Uterus (tissue), 3 donors: ENCODE measurements at regions not wholly inside any gene's neighbourhood (a gene's known extent, or its start where the extent isn't known, plus 50 kb on each side); places are given as distances from the start of the nearest gene placed in this dataset.

Experiments used
- DNase-seq, 2 donors: peaks; one replicate each; pipeline ENCODE4 v3.0.0-alpha.2; 2019 to 2020
- H3K27ac ChIP-seq, 2 donors: fragments of 200-600 bp; sonication (generic); 1 replicate in 1 of 2; 2 replicates in 1 of 2; pipeline ENCODE4 v1.5.1; 2016 to 2018
- H3K27me3 ChIP-seq, 2 donors: fragments of 200-600 bp; sonication (generic); one replicate each; pipeline ENCODE4 v1.5.1; 2018 to 2019; ENCODE audit warnings: control low read depth in 1 of 2
- H3K36me3 ChIP-seq, 2 donors: fragments of 200-600 bp; sonication (generic); one replicate each; pipeline ENCODE4 v1.5.1; 2019; ENCODE audit warnings: control low read depth in 1 of 2
- H3K4me1 ChIP-seq, 2 donors: fragments of 200-600 bp; sonication (generic); one replicate each; pipeline ENCODE4 v1.5.1; 2018 to 2019; ENCODE audit warnings: control low read depth in 1 of 2
- H3K4me3 ChIP-seq, 2 donors: fragments of 200-600 bp; sonication (generic); 1 replicate in 1 of 2; 2 replicates in 1 of 2; pipeline ENCODE4 v1.5.1; 2018 to 2019; ENCODE audit warnings: mild to moderate bottlenecking in 1 of 2
- H3K9me3 ChIP-seq, 2 donors: fragments of 200-600 bp; sonication (generic); one replicate each; pipeline ENCODE4 v1.5.1; 2019; ENCODE audit warnings: control low read depth in 1 of 2
- POLR2A ChIP-seq, 2 donors: fragments of 450-650 bp; IDR thresholded peaks; one replicate each; pipeline ENCODE4 v1.6.1; 2016; ENCODE audit warnings: antibody characterized with exemption in 2 of 2, mild to moderate bottlenecking in 1 of 2, moderate library complexity in 1 of 2
- intact Hi-C: fragments of 100-400 bp; cut with DNase I; formaldehyde crosslinking; loops from one replicate; pipeline ENCODE4 v1.15.1; 2023; ENCODE audit warnings: low total_unique reads
- TF ChIP-seq, protein P1 (sequence below), 4 experiments: fragments of 200-600 bp in 2 of 4; fragments of 450-650 bp in 2 of 4; sonication (generic) in 2 of 4; IDR thresholded peaks; one replicate each; pipeline ENCODE4 v1.5.1; 2016 to 2019; ENCODE audit warnings: antibody characterized with exemption in 4 of 4, mild to moderate bottlenecking in 2 of 4, moderate library complexity in 1 of 4
- donor health status: DM: yes; HTN: yes; CAD: no.

DNA sequence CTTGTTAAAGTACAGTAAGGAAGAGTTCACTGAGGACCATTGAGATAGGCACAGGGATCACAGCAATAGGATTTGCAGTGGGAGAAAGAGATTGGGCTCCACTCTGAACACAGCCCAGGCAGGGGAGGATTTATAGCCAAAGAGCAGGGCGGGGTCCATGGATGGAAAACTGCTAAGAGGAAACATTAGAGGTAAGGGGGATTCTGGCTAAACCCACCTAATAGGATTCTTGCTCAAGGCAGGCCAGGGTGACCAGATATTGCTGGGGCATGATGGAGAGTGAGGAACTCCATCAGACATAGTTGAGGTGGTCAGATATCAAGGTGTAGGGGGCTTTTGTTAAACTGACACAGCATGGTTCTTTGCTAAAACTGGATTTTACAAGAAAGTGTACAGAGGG is 372.8 kb downstream of the NPHP4 start:
- no peak for DNase-seq
- Histone ChIP-seq H3K27ac (no peak overlapping the region), H3K4me1 (no peaks in the 10 kb centered on the region), H3K4me3 (no peak overlapping the region), H3K9me3 (no peaks in the 10 kb centered on the region), H3K36me3 (no peaks in the 10 kb centered on the region), H3K27me3 (no peaks in the 10 kb centered on the region)
- TF ChIP-seq POLR2A (IDR thresholded peaks at IDR 0.05): no peak
- TF ChIP-seq, protein P1, sequence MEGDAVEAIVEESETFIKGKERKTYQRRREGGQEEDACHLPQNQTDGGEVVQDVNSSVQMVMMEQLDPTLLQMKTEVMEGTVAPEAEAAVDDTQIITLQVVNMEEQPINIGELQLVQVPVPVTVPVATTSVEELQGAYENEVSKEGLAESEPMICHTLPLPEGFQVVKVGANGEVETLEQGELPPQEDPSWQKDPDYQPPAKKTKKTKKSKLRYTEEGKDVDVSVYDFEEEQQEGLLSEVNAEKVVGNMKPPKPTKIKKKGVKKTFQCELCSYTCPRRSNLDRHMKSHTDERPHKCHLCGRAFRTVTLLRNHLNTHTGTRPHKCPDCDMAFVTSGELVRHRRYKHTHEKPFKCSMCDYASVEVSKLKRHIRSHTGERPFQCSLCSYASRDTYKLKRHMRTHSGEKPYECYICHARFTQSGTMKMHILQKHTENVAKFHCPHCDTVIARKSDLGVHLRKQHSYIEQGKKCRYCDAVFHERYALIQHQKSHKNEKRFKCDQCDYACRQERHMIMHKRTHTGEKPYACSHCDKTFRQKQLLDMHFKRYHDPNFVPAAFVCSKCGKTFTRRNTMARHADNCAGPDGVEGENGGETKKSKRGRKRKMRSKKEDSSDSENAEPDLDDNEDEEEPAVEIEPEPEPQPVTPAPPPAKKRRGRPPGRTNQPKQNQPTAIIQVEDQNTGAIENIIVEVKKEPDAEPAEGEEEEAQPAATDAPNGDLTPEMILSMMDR (IDR thresholded peaks at IDR 0.05): no peak
- intact Hi-C loops: no loop called here

DNA sequence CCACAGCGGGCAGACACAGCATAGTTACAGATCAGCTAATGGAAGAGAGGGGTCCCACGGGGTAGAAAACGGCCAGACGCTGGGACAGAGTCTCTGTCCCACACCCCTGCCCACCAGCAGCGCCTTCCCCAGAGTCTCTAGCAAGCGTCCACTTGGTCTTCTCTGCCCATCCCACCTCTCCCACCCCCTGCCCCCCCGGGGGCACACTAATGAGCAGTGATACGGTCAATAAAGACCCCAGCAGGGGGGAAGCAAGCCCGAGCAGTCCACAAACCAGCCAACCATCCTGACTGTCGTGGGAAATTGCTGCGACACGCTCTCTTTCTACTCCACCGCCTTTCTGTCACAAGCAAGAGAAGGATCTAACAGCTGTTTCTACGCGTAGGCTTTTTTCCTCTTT is 374.7 kb downstream of the NPHP4 start:
- no peak for DNase-seq
- intact Hi-C loops: no loop called here
- H3K4me3 ChIP-seq: no peak overlapping the region
- no peaks in the 10 kb centered on the region for H3K9me3 ChIP-seq
- TF ChIP-seq, protein P1 (IDR thresholded peaks at IDR 0.05): no peak
- TF ChIP-seq POLR2A (IDR thresholded peaks at IDR 0.05): no peak
- no peaks in the 10 kb centered on the region for H3K36me3 ChIP-seq
- H3K27me3 ChIP-seq: no peaks in the 10 kb centered on the region
- no peak overlapping the region for H3K27ac ChIP-seq
- no peaks in the 10 kb centered on the region for H3K4me1 ChIP-seq

DNA sequence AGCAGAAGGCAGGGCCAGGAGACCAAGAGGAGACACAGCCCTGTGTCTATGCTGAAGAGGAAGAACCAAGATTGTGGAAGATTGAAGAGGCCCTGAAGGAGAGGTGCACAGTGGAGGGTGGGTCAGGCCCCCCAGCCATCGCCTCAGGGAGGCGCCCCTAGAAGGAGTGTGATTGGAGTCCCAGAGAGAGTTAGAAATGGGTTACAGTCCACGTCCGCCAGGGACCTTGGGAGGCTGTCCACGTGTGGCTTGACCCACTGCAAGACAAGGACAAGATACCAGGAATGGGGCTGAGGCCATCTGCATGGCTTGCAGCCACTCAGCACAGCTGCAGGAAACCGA is 375.1 kb downstream of the NPHP4 start:
- Histone ChIP-seq H3K4me3 (no peak overlapping the region), H3K9me3 (no peaks in the 10 kb centered on the region), H3K36me3 (no peaks in the 10 kb centered on the region), H3K4me1 (no peaks in the 10 kb centered on the region), H3K27me3 (no peaks in the 10 kb centered on the region), H3K27ac (no peak overlapping the region)
- TF ChIP-seq, protein P1 (IDR thresholded peaks at IDR 0.05): no peak
- no peak for TF ChIP-seq POLR2A (IDR thresholded peaks at IDR 0.05)
- intact Hi-C loops: no loop called here
- no peak for DNase-seq

DNA sequence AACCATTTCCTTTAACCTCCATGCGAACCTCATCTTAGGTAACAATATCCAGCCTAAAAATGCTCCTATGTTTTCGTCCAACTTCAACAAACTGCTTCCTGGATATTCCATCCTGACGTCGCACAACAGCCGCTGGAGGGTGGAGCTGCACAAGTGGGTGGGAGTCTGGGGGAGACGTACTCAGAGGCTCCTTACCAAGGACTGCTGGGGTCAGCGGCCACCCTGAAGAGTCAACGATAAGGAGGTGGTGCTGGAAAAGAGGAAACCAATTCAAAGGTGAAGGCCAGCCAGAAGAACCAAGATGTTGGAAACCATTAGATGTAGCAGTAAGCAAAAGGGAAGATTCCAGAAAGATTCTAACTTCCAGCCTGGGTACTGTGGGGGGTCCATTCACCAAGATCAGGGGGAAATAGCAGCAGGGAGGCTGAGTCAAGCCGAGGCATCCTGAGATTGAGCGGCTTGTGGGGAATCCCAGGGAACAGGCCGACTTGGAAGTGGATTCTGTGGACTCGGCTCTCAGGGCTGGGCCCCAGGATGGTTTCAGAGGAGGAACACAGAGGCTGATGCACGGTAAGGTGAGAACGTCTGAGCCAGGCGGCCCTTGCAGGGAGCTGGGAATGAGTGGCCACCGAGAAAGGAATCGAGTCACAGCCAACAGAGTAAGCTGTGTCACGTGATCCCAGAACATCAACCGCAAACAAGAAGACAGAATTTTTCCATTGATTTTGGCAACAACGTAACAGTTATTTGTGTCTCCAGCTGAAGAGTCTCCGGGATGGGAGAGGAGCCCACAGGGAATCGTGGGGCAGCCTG is 375.7 kb downstream of the NPHP4 start:
- H3K4me3 ChIP-seq: no peak overlapping the region
- intact Hi-C loops: no loop called here
- H3K27me3 ChIP-seq: no peaks in the 10 kb centered on the region
- TF ChIP-seq POLR2A (IDR thresholded peaks at IDR 0.05): no peak
- TF ChIP-seq, protein P1 (IDR thresholded peaks at IDR 0.05): no peak
- no peak for DNase-seq
- H3K36me3 ChIP-seq: no peaks in the 10 kb centered on the region
- H3K9me3 ChIP-seq: no peaks in the 10 kb centered on the region
- no peaks in the 10 kb centered on the region for H3K4me1 ChIP-seq
- H3K27ac ChIP-seq: no peak overlapping the region

DNA sequence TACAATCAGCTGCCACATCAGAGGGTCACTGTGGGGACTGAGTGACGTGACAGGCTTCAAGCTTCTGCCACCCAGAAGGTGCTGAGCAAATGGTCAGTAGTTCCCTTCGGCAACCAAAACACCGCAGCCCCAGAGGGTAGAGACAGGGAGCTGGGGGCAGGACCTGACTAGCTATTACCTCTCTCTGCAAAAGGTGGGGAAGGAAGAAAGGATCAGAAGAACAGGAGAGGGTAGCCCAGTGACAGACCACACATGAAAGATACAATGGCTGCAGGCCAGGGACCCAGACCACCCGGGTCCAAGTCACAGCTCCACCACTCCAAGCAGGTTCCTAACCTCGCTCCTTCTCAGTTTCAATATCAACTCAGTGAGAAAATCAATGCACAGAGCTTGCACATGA is 377.1 kb downstream of the NPHP4 start:
- H3K27ac ChIP-seq: no peak overlapping the region
- intact Hi-C loops: no loop called here
- no peaks in the 10 kb centered on the region for H3K36me3 ChIP-seq
- H3K27me3 ChIP-seq: no peaks in the 10 kb centered on the region
- no peaks in the 10 kb centered on the region for H3K9me3 ChIP-seq
- no peak for TF ChIP-seq POLR2A (IDR thresholded peaks at IDR 0.05)
- TF ChIP-seq, protein P1 (IDR thresholded peaks at IDR 0.05): no peak
- no peak for DNase-seq
- H3K4me1 ChIP-seq: no peaks in the 10 kb centered on the region
- H3K4me3 ChIP-seq: no peak overlapping the region
